ENCODE measurements at regions not wholly inside any gene's neighbourhood (a gene's known extent, or its start where the extent isn't known, plus 50 kb on each side); places are given as distances from the start of the nearest gene placed in this dataset.

GRCh38 chr15:39153058-39153714 lies 427.7 kb upstream of the THBS1 start:
- no peak for DNase-seq (ENCODE audit: low spot score)

- no peak for DNase-seq (ENCODE audit: low spot score)
Measured at GRCh38 chr15:39153716-39154115, 427.2 kb upstream of the THBS1 start.

- DNase-seq (ENCODE audit: low spot score) = no peak
Measured at GRCh38 chr15:39154227-39154638, 426.6 kb upstream of the THBS1 start.

- no peak for DNase-seq (ENCODE audit: low spot score)
Measured at GRCh38 chr15:39154776-39155175, 426.1 kb upstream of the THBS1 start.

- DNase-seq (ENCODE audit: low spot score) = no peak
Measured at GRCh38 chr15:39156166-39156565, 424.7 kb upstream of the THBS1 start.

GRCh38 chr15:39156646-39157250 lies 424.1 kb upstream of the THBS1 start:
- no peak for DNase-seq (ENCODE audit: low spot score)

GRCh38 chr15:39157882-39158281 lies 423.0 kb upstream of the THBS1 start:
- DNase-seq (ENCODE audit: low spot score) = no peak

- no peak for DNase-seq (ENCODE audit: low spot score)
Measured at GRCh38 chr15:39159833-39160232, 421.0 kb upstream of the THBS1 start.

- DNase-seq (ENCODE audit: low spot score) = no peak
Measured at GRCh38 chr15:39161096-39161495, 419.8 kb upstream of the THBS1 start.

GRCh38 chr15:39165020-39165706 lies 415.7 kb upstream of the THBS1 start:
- DNase-seq (ENCODE audit: low spot score) = no peak

- DNase-seq (ENCODE audit: low spot score) = no peak
Measured at GRCh38 chr15:39167164-39168058, 413.5 kb upstream of the THBS1 start.

- peak; percentile 43 for DNase-seq (ENCODE audit: low spot score)
Measured at GRCh38 chr15:39171944-39172368, 408.9 kb upstream of the THBS1 start.

GRCh38 chr15:39172380-39173281 lies 408.2 kb upstream of the THBS1 start:
- DNase-seq (ENCODE audit: low spot score) = no peak

GRCh38 chr15:39173426-39173825 lies 407.5 kb upstream of the THBS1 start:
- DNase-seq (ENCODE audit: low spot score) = no peak

GRCh38 chr15:39174332-39174731 lies 406.5 kb upstream of the THBS1 start:
- DNase-seq (ENCODE audit: low spot score) = no peak

GRCh38 chr15:39176030-39176429 lies 404.8 kb upstream of the THBS1 start:
- no peak for DNase-seq (ENCODE audit: low spot score)

GRCh38 chr15:39177561-39177960 lies 403.3 kb upstream of the THBS1 start:
- no peak for DNase-seq (ENCODE audit: low spot score)

- no peak for DNase-seq (ENCODE audit: low spot score)
Measured at GRCh38 chr15:39180030-39180429, 400.8 kb upstream of the THBS1 start.

- DNase-seq (ENCODE audit: low spot score) = no peak
Measured at GRCh38 chr15:39180483-39180933, 400.4 kb upstream of the THBS1 start.

- no peak for DNase-seq (ENCODE audit: low spot score)
Measured at GRCh38 chr15:39181056-39181747, 399.7 kb upstream of the THBS1 start.

GRCh38 chr15:39181940-39182339 lies 398.9 kb upstream of the THBS1 start:
- no peak for DNase-seq (ENCODE audit: low spot score)

Data from cerebellar cortex (tissue), 1 donor.